ENCODE measurements at regions not wholly inside any gene's neighbourhood (a gene's known extent, or its start where the extent isn't known, plus 50 kb on each side); places are given as distances from the start of the nearest gene placed in this dataset.

GRCh38 chr1:87673309-87673708 is 344.6 kb downstream of the LMO4 start:
- TF ChIP-seq, protein P1, sequence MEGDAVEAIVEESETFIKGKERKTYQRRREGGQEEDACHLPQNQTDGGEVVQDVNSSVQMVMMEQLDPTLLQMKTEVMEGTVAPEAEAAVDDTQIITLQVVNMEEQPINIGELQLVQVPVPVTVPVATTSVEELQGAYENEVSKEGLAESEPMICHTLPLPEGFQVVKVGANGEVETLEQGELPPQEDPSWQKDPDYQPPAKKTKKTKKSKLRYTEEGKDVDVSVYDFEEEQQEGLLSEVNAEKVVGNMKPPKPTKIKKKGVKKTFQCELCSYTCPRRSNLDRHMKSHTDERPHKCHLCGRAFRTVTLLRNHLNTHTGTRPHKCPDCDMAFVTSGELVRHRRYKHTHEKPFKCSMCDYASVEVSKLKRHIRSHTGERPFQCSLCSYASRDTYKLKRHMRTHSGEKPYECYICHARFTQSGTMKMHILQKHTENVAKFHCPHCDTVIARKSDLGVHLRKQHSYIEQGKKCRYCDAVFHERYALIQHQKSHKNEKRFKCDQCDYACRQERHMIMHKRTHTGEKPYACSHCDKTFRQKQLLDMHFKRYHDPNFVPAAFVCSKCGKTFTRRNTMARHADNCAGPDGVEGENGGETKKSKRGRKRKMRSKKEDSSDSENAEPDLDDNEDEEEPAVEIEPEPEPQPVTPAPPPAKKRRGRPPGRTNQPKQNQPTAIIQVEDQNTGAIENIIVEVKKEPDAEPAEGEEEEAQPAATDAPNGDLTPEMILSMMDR (IDR thresholded peaks at IDR 0.05) = no peak
- TF ChIP-seq POLR2AphosphoS5 (IDR thresholded peaks at IDR 0.05) (no peak), POLR2A (IDR thresholded peaks at IDR 0.05) (no peak)
